GM12878 (cell line): ENCODE measurements at regions not wholly inside any gene's neighbourhood (a gene's known extent, or its start where the extent isn't known, plus 50 kb on each side); places are given as distances from the start of the nearest gene placed in this dataset.

Experiments
- ATAC-seq: fragments of 200-7000 bp; cut with Tn5 transposase; 3 replicates; pipeline ENCODE4 v1.9.1; 2020; ENCODE audit warnings: mild to moderate bottlenecking, moderate library complexity
- BruUV-seq: library from RNA; stranded (reverse); fragments of 400-500 nt; replicated peaks from 2 replicates; lab custom pipeline; 2021; lab: Mats Ljungman, UMichigan
- CTCF ChIA-PET: fragments of 300-600 bp; sonication (Branson Sonifier 250); formaldehyde crosslinking; extraction: SDS; loops from one replicate; lab custom pipeline; 2021; ENCODE audit warnings: inconsistent platforms; lab: Yijun Ruan, JAX
- POLR2A ChIA-PET: fragments of 350-600 bp; formaldehyde crosslinking; extraction: SDS; loops from one replicate; lab custom pipeline; 2021; ENCODE audit warnings: inconsistent platforms; lab: Charles Lee
- RAD21 ChIA-PET: fragments of 300-600 bp; sonication (Branson Sonifier 250); formaldehyde crosslinking; loops from one replicate; lab custom pipeline; 2023; ENCODE audit warnings: antibody characterized with exemption; ENCODE audit not compliant: unreplicated experiment; lab: Charles Lee
- SMC1A ChIA-PET: fragments of 300-600 bp; sonication (Branson Sonifier 250); formaldehyde crosslinking; loops from one replicate; lab custom pipeline; 2023; ENCODE audit not compliant: unreplicated experiment, uncharacterized antibody; lab: Charles Lee
- DNase-seq: peaks from one replicate; pipeline ENCODE4 v3.0.0-alpha.2; 2011; ENCODE audit warnings: low read depth, low spot score
- FAIRE-seq: peaks from 3 replicates; lab custom pipeline; 2011; peaks lifted over from hg19 to GRCh38; lab: Jason Lieb, UNC
- H2AFZ ChIP-seq: 2 replicates; pipeline ENCODE4 v1.6.0; 2011; ENCODE audit warnings: low read depth, low read length, control low read depth; ENCODE audit not compliant: control insufficient read depth
- H3K27ac ChIP-seq: 2 replicates; pipeline ENCODE4 v1.5.1; 2011; ENCODE audit warnings: control low read depth; ENCODE audit not compliant: control insufficient read depth, insufficient read depth
- H3K27me3 ChIP-seq, 2 experiments: replicated peaks in 1 of 2; 2 replicates each; pipeline versions ENCODE4 v1.6.0 to v1.6.1; 2011; ENCODE audit warnings: low read length in 1 of 2; ENCODE audit not compliant: control insufficient read depth in 2 of 2, insufficient read depth in 2 of 2
- H3K36me3 ChIP-seq, 2 experiments: 2 replicates each; pipeline ENCODE4 v1.5.1; 2011; ENCODE audit warnings: low read length in 1 of 2; ENCODE audit not compliant: control insufficient read depth in 2 of 2, insufficient read depth in 2 of 2
- H3K4me1 ChIP-seq: 2 replicates; pipeline ENCODE4 v1.6.1; 2011; ENCODE audit warnings: mild to moderate bottlenecking, low read length, moderate library complexity, mixed read lengths; ENCODE audit not compliant: control insufficient read depth, insufficient read depth
- H3K4me2 ChIP-seq: 2 replicates; pipeline ENCODE4 v1.6.0; 2011; ENCODE audit warnings: control low read depth; ENCODE audit not compliant: control insufficient read depth, insufficient read depth
- H3K4me3 ChIP-seq: fragments of 200-600 bp; sonication (generic); 2 replicates; pipeline ENCODE4 v1.5.1; 2016
- H3K79me2 ChIP-seq: 2 replicates; pipeline ENCODE4 v1.6.0; 2011; ENCODE audit warnings: low read length; ENCODE audit not compliant: control insufficient read depth, insufficient read depth
- H3K9ac ChIP-seq: 2 replicates; pipeline ENCODE4 v1.8.0; 2011; ENCODE audit warnings: low read length, control low read depth, mixed read lengths; ENCODE audit not compliant: control insufficient read depth, insufficient read depth
- H3K9me3 ChIP-seq: replicated peaks from 3 replicates; pipeline ENCODE4 v1.5.1; 2011; ENCODE audit warnings: mild to moderate bottlenecking, low read length; ENCODE audit not compliant: control insufficient read depth, insufficient read depth
- H4K20me1 ChIP-seq: 2 replicates; pipeline ENCODE4 v1.6.0; 2011; ENCODE audit not compliant: control insufficient read depth, insufficient read depth
- CBFB ChIP-seq: IDR thresholded peaks from 2 replicates; pipeline ENCODE4 v1.6.1; 2016; ENCODE audit warnings: antibody characterized with exemption, low read depth
- DPF2 ChIP-seq: fragments of 450-650 bp; IDR thresholded peaks from 2 replicates; pipeline ENCODE4 v1.6.1; 2017; ENCODE audit warnings: mild to moderate bottlenecking
- HCFC1 ChIP-seq: fragments of 150-350 bp; IDR thresholded peaks from 2 replicates; pipeline ENCODE4 v1.6.1; 2014; ENCODE audit warnings: low read length
- SKIL ChIP-seq: fragments of 450-650 bp; IDR thresholded peaks from 2 replicates; pipeline ENCODE4 v1.6.1; 2017; ENCODE audit warnings: mild to moderate bottlenecking, low read depth, inconsistent platforms; ENCODE audit not compliant: poor library complexity, severe bottlenecking
- SMARCA5 ChIP-seq: fragments of 450-650 bp; IDR thresholded peaks from 2 replicates; pipeline ENCODE4 v1.6.1; 2017; ENCODE audit warnings: mild to moderate bottlenecking
- SMC3 ChIP-seq: IDR thresholded peaks from 2 replicates; pipeline ENCODE4 v1.6.1; 2011; ENCODE audit warnings: low read length, improper control_type of control experiment, borderline replicate concordance
- SREBF1 ChIP-seq: IDR thresholded peaks from 2 replicates; pipeline ENCODE4 v1.6.1; 2012; ENCODE audit warnings: mild to moderate bottlenecking, low read length
- STAT1 ChIP-seq: fragments of 450-650 bp; conservative IDR thresholded peaks from 2 replicates; pipeline ENCODE4 v1.6.1; 2014; ENCODE audit warnings: antibody characterized with exemption, mild to moderate bottlenecking
- STAT3 ChIP-seq: IDR thresholded peaks from 2 replicates; pipeline ENCODE4 v1.6.1; 2011; ENCODE audit warnings: low read depth, low read length, improper control_type of control experiment
- YBX1 ChIP-seq: fragments of 450-650 bp; IDR thresholded peaks from 2 replicates; pipeline ENCODE4 v1.6.1; 2016; ENCODE audit warnings: antibody characterized with exemption
- ZNF217 ChIP-seq: fragments of 450-650 bp; IDR thresholded peaks from 2 replicates; pipeline ENCODE4 v1.6.1; 2017; ENCODE audit warnings: antibody characterized with exemption, mild to moderate bottlenecking
- ZNF687 ChIP-seq: fragments of 450-650 bp; IDR thresholded peaks from 2 replicates; pipeline ENCODE4 v1.6.1; 2017; ENCODE audit warnings: mild to moderate bottlenecking, moderate library complexity
- in situ Hi-C: fragments of 300-500 bp; cut with MboI; formaldehyde crosslinking; loops from 9 replicates; pipeline ENCODE4 v1.14.3; 2018; ENCODE audit warnings: mixed read lengths
- intact Hi-C: fragments of 100-400 bp; cut with micrococcal nuclease; formaldehyde crosslinking; loops from one replicate; pipeline ENCODE4 v1.14.2; 2022; ENCODE audit not compliant: unreplicated experiment
- TF ChIP-seq, protein P1 (sequence below): fragments of 450-650 bp; IDR thresholded peaks from 2 replicates; pipeline ENCODE4 v1.6.1; 2014; ENCODE audit warnings: mild to moderate bottlenecking
- TF ChIP-seq, protein P2 (sequence below): fragments of 450-650 bp; IDR thresholded peaks from 2 replicates; pipeline ENCODE4 v1.6.1; 2017; ENCODE audit warnings: mild to moderate bottlenecking, moderate library complexity

- TF ChIP-seq, protein P1, sequence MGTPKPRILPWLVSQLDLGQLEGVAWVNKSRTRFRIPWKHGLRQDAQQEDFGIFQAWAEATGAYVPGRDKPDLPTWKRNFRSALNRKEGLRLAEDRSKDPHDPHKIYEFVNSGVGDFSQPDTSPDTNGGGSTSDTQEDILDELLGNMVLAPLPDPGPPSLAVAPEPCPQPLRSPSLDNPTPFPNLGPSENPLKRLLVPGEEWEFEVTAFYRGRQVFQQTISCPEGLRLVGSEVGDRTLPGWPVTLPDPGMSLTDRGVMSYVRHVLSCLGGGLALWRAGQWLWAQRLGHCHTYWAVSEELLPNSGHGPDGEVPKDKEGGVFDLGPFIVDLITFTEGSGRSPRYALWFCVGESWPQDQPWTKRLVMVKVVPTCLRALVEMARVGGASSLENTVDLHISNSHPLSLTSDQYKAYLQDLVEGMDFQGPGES, result no peak
- TF ChIP-seq, protein P2, sequence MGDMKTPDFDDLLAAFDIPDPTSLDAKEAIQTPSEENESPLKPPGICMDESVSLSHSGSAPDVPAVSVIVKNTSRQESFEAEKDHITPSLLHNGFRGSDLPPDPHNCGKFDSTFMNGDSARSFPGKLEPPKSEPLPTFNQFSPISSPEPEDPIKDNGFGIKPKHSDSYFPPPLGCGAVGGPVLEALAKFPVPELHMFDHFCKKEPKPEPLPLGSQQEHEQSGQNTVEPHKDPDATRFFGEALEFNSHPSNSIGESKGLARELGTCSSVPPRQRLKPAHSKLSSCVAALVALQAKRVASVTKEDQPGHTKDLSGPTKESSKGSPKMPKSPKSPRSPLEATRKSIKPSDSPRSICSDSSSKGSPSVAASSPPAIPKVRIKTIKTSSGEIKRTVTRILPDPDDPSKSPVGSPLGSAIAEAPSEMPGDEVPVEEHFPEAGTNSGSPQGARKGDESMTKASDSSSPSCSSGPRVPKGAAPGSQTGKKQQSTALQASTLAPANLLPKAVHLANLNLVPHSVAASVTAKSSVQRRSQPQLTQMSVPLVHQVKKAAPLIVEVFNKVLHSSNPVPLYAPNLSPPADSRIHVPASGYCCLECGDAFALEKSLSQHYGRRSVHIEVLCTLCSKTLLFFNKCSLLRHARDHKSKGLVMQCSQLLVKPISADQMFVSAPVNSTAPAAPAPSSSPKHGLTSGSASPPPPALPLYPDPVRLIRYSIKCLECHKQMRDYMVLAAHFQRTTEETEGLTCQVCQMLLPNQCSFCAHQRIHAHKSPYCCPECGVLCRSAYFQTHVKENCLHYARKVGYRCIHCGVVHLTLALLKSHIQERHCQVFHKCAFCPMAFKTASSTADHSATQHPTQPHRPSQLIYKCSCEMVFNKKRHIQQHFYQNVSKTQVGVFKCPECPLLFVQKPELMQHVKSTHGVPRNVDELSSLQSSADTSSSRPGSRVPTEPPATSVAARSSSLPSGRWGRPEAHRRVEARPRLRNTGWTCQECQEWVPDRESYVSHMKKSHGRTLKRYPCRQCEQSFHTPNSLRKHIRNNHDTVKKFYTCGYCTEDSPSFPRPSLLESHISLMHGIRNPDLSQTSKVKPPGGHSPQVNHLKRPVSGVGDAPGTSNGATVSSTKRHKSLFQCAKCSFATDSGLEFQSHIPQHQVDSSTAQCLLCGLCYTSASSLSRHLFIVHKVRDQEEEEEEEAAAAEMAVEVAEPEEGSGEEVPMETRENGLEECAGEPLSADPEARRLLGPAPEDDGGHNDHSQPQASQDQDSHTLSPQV, result no peak
- no peak for TF ChIP-seq SMC3
- TF ChIP-seq STAT3, result no peak
Measured at GRCh38 chr4:66187175-66187720, 517.0 kb upstream of the EPHA5 start (continued).

DNA sequence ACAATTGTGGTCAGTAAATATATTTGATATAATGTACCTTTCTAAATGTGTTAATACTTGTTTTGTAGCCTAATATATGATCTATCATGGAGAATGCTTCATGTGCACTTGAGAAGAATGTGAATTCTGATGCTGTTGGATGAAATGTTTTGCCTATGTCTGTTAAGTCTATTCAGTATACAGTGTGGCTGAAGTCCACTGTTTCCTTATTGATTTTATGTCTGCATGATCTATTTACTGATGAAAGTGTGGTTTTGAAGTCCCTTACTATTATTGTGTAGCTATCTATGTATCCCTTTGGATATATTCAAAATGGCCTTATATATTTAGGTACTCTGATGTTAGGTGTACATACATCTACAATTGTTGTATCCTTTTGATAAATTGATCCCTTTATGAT is 515.8 kb upstream of the EPHA5 start:
- DNase-seq, result no peak
- no peak for FAIRE-seq
- no peak for ATAC-seq
- no peak overlapping the region for H3K4me2 ChIP-seq
- H2AFZ ChIP-seq, result no peak overlapping the region
- H3K9me3 ChIP-seq, result no peaks in the 10 kb centered on the region
- H4K20me1 ChIP-seq, result no peaks in the 10 kb centered on the region
- RAD21 ChIA-PET, result no interaction called here
- H3K36me3 ChIP-seq, result no peaks in the 10 kb centered on the region
- BruUV-seq, result no TSS peak
- POLR2A ChIA-PET, result no interaction called here
- no peak overlapping the region for H3K4me3 ChIP-seq
- no peaks in the 10 kb centered on the region for H3K79me2 ChIP-seq
- in situ Hi-C loops, result no loop called here
- SMC1A ChIA-PET, result no interaction called here
- no peak overlapping the region for H3K9ac ChIP-seq
- no peak overlapping the region for H3K27ac ChIP-seq
- H3K4me1 ChIP-seq, result no peaks in the 10 kb centered on the region
- CTCF ChIA-PET, result no interaction called here
- intact Hi-C loops, result no loop called here
- no peaks in the 10 kb centered on the region for H3K27me3 ChIP-seq
- TF ChIP-seq SKIL (no peak), STAT1 (no peak), SMARCA5 (no peak), DPF2 (no peak), ZNF217 (no peak), SREBF1 (no peak), HCFC1 (no peak), CBFB (no peak), YBX1 (no peak), ZNF687 (no peak), SMC3 (no peak)
